Immature natural killer cell (primary cell): ENCODE measurements at regions not wholly inside any gene's neighbourhood (a gene's known extent, or its start where the extent isn't known, plus 50 kb on each side); places are given as distances from the start of the nearest gene placed in this dataset.

ENCODE experiments used
- DNase-seq, 3 donors: peaks; one replicate each; pipeline ENCODE4 v3.0.0; 2022; ENCODE audit warnings: mixed read lengths in 1 of 3
- H3K27ac Mint-ChIP-seq, 6 donors: one replicate each; pipeline ENCODE4 v1.8.0; 2020; ENCODE audit warnings: mixed read lengths in 6 of 6, mild to moderate bottlenecking in 5 of 6, inconsistent platforms in 4 of 6, moderate library complexity in 3 of 6
- H3K27me3 Mint-ChIP-seq, 3 donors: one replicate each; pipeline ENCODE4 v1.8.0; 2020 to 2021; ENCODE audit warnings: low read depth in 3 of 3, mild to moderate bottlenecking in 3 of 3, mixed read lengths in 3 of 3, moderate library complexity in 3 of 3, inconsistent platforms in 1 of 3
- H3K36me3 Mint-ChIP-seq, 3 donors: one replicate each; pipeline ENCODE4 v1.8.0; 2020; ENCODE audit warnings: mixed read lengths in 3 of 3, inconsistent platforms in 2 of 3, mild to moderate bottlenecking in 2 of 3
- H3K4me1 Mint-ChIP-seq, 2 donors: one replicate each; pipeline ENCODE4 v1.8.0; 2020; ENCODE audit warnings: inconsistent platforms in 2 of 2, mild to moderate bottlenecking in 2 of 2, mixed read lengths in 2 of 2, moderate library complexity in 1 of 2
- H3K4me3 Mint-ChIP-seq, 5 donors: one replicate each; pipeline ENCODE4 v1.8.0; 2020; ENCODE audit warnings: mild to moderate bottlenecking in 5 of 5, mixed read lengths in 5 of 5, inconsistent platforms in 3 of 5, moderate library complexity in 3 of 5
- H3K9me3 Mint-ChIP-seq, 6 donors: one replicate each; pipeline ENCODE4 v1.8.0; 2020; ENCODE audit warnings: mild to moderate bottlenecking in 6 of 6, mixed read lengths in 6 of 6, inconsistent platforms in 4 of 6, moderate library complexity in 3 of 6

- DNase-seq: no peak
- Mint-ChIP-seq H3K27me3 (peaks cover 0 to 13% (median 4%) of the 10 kb centered on the region in 3 donors), H3K9me3 (peaks cover 0 to 2% (median 0%) of the 10 kb centered on the region in 6 donors), H3K36me3 (no peaks in the 10 kb centered on the region), H3K4me1 (no peaks in the 10 kb centered on the region), H3K4me3 (no peak overlapping the region), H3K27ac (no peak overlapping the region)
These were observed 201.2 kb upstream of the E2F8 start for GRCh38 chr11:19441752-19442553.

GRCh38 chr11:19441288-19441687 lies 200.5 kb upstream of the E2F8 start:
- Mint-ChIP-seq H3K27ac (no peak overlapping the region), H3K36me3 (no peaks in the 10 kb centered on the region), H3K4me1 (no peaks in the 10 kb centered on the region), H3K4me3 (no peak overlapping the region), H3K9me3 (peaks cover 0 to 2% (median 0%) of the 10 kb centered on the region in 6 donors), H3K27me3 (peaks cover 0 to 9% (median 4%) of the 10 kb centered on the region in 3 donors)
- no peak for DNase-seq

- no peaks in the 10 kb centered on the region for H3K36me3 Mint-ChIP-seq
- H3K9me3 Mint-ChIP-seq: peaks cover 0 to 5% (median 0%) of the 10 kb centered on the region in 6 donors
- H3K4me1 Mint-ChIP-seq: no peaks in the 10 kb centered on the region
- no peak overlapping the region for H3K27ac Mint-ChIP-seq
- no peak overlapping the region for H3K4me3 Mint-ChIP-seq
- peaks cover 5 to 8% (median 6%) of the 10 kb centered on the region in 3 donors for H3K27me3 Mint-ChIP-seq
- no peak for DNase-seq
These were observed 197.0 kb upstream of the E2F8 start for GRCh38 chr11:19437760-19438159.

GRCh38 chr11:19436932-19437331 lies 196.2 kb upstream of the E2F8 start:
- Mint-ChIP-seq H3K27ac (no peak overlapping the region), H3K4me3 (no peak overlapping the region), H3K4me1 (no peaks in the 10 kb centered on the region), H3K9me3 (peaks cover 0 to 5% (median 0%) of the 10 kb centered on the region in 6 donors), H3K36me3 (no peaks in the 10 kb centered on the region), H3K27me3 (peaks cover 6 to 8% (median 7%) of the 10 kb centered on the region in 3 donors)
- no peak for DNase-seq

GRCh38 chr11:19435306-19435989 lies 194.7 kb upstream of the E2F8 start:
- H3K4me3 Mint-ChIP-seq: no peak overlapping the region
- peaks cover 5 to 10% (median 7%) of the 10 kb centered on the region in 3 donors for H3K27me3 Mint-ChIP-seq
- H3K9me3 Mint-ChIP-seq: peaks cover 0 to 5% (median 0%) of the 10 kb centered on the region in 6 donors
- H3K27ac Mint-ChIP-seq: no peak overlapping the region
- DNase-seq: no peak
- H3K36me3 Mint-ChIP-seq: no peaks in the 10 kb centered on the region
- H3K4me1 Mint-ChIP-seq: no peaks in the 10 kb centered on the region

GRCh38 chr11:19433791-19434190 lies 193.0 kb upstream of the E2F8 start:
- H3K27ac Mint-ChIP-seq: no peak overlapping the region
- H3K9me3 Mint-ChIP-seq: peaks cover 0 to 5% (median 0%) of the 10 kb centered on the region in 6 donors
- peaks cover 4 to 10% (median 5%) of the 10 kb centered on the region in 3 donors for H3K27me3 Mint-ChIP-seq
- H3K4me3 Mint-ChIP-seq: no peak overlapping the region
- no peak for DNase-seq
- H3K36me3 Mint-ChIP-seq: no peaks in the 10 kb centered on the region
- H3K4me1 Mint-ChIP-seq: no peaks in the 10 kb centered on the region

GRCh38 chr11:19433367-19433766 lies 192.6 kb upstream of the E2F8 start:
- no peak overlapping the region for H3K4me3 Mint-ChIP-seq
- H3K27me3 Mint-ChIP-seq: peaks cover 4 to 10% (median 5%) of the 10 kb centered on the region in 3 donors
- no peaks in the 10 kb centered on the region for H3K4me1 Mint-ChIP-seq

GRCh38 chr11:19432370-19433061 lies 191.8 kb upstream of the E2F8 start:
- peaks cover 2 to 12% (median 6%) of the 10 kb centered on the region in 3 donors for H3K27me3 Mint-ChIP-seq
- H3K27ac Mint-ChIP-seq: no peak overlapping the region
- no peak overlapping the region for H3K4me3 Mint-ChIP-seq
- no peaks in the 10 kb centered on the region for H3K36me3 Mint-ChIP-seq
- DNase-seq: no peak
- peaks cover 0 to 5% (median 0%) of the 10 kb centered on the region in 6 donors for H3K9me3 Mint-ChIP-seq
- H3K4me1 Mint-ChIP-seq: no peaks in the 10 kb centered on the region

More at GRCh38 chr11:19433367-19433766, 192.6 kb upstream of the E2F8 start:
- H3K9me3 Mint-ChIP-seq: peaks cover 0 to 5% (median 0%) of the 10 kb centered on the region in 6 donors
- H3K36me3 Mint-ChIP-seq: no peaks in the 10 kb centered on the region
- DNase-seq: no peak
- H3K27ac Mint-ChIP-seq: no peak overlapping the region

GRCh38 chr11:19430754-19431398 lies 190.1 kb upstream of the E2F8 start:
- H3K9me3 Mint-ChIP-seq: peaks cover 0 to under 1% (median 0%) of the 10 kb centered on the region in 6 donors
- DNase-seq: no peak
- H3K4me1 Mint-ChIP-seq: no peaks in the 10 kb centered on the region
- H3K27ac Mint-ChIP-seq: no peak overlapping the region
- peaks cover 4 to 9% (median 6%) of the 10 kb centered on the region in 3 donors for H3K27me3 Mint-ChIP-seq
- no peak overlapping the region for H3K4me3 Mint-ChIP-seq
- no peaks in the 10 kb centered on the region for H3K36me3 Mint-ChIP-seq

- no peaks in the 10 kb centered on the region for H3K9me3 Mint-ChIP-seq
- H3K4me3 Mint-ChIP-seq: no peak overlapping the region
- DNase-seq: no peak
- no peaks in the 10 kb centered on the region for H3K4me1 Mint-ChIP-seq
- H3K36me3 Mint-ChIP-seq: no peaks in the 10 kb centered on the region
- H3K27me3 Mint-ChIP-seq: peaks cover 4 to 9% (median 6%) of the 10 kb centered on the region in 3 donors
- H3K27ac Mint-ChIP-seq: no peak overlapping the region
These were observed 189.6 kb upstream of the E2F8 start for GRCh38 chr11:19430346-19430745.

GRCh38 chr11:19429108-19429760 lies 188.5 kb upstream of the E2F8 start:
- no peaks in the 10 kb centered on the region for H3K36me3 Mint-ChIP-seq
- no peak overlapping the region for H3K4me3 Mint-ChIP-seq
- H3K27ac Mint-ChIP-seq: no peak overlapping the region
- no peaks in the 10 kb centered on the region for H3K4me1 Mint-ChIP-seq
- H3K9me3 Mint-ChIP-seq: no peaks in the 10 kb centered on the region
- H3K27me3 Mint-ChIP-seq: peaks cover 4 to 7% (median 6%) of the 10 kb centered on the region in 3 donors
- DNase-seq: no peak

GRCh38 chr11:19428206-19429002 lies 187.7 kb upstream of the E2F8 start:
- H3K9me3 Mint-ChIP-seq: no peaks in the 10 kb centered on the region
- H3K27ac Mint-ChIP-seq: no peak overlapping the region
- no peaks in the 10 kb centered on the region for H3K36me3 Mint-ChIP-seq
- no peak for DNase-seq
- H3K4me3 Mint-ChIP-seq: no peak overlapping the region
- H3K27me3 Mint-ChIP-seq: peaks cover 4 to 7% (median 4%) of the 10 kb centered on the region in 3 donors
- no peaks in the 10 kb centered on the region for H3K4me1 Mint-ChIP-seq
